Amniotic stem cell (primary cell): ENCODE measurements at regions not wholly inside any gene's neighbourhood (a gene's known extent, or its start where the extent isn't known, plus 50 kb on each side); places are given as distances from the start of the nearest gene placed in this dataset.
"Not testable (repeated sequence)": the region's sequence is repeated elsewhere in the genome, so short reads cannot be mapped to it uniquely, and the experiment has no call there.

Experiments
- DNase-seq: peaks from one replicate; lab custom pipeline; 2025; lab: John Stamatoyannopoulos, UW

DNA sequence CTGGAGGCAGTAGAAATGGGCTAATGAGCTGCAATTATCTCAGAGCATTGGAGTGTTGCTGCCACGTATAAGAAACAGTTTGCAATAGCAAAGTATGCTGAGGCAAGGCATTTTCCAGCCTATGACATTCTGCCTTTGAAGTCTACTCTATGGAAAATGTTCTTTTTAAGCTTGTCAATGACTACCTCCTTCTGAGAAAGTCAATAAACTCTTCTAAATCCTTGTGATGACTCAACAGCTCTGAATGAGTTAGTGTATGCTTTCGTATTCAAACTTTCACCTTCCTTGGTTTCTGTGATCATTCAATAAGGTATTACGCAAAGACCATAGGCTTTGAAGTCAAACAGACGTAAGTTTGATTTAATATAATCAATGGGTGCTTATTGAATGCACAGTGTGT is 111.2 kb downstream of the CAPZA3 start:
- DNase-seq: no peak

DNA sequence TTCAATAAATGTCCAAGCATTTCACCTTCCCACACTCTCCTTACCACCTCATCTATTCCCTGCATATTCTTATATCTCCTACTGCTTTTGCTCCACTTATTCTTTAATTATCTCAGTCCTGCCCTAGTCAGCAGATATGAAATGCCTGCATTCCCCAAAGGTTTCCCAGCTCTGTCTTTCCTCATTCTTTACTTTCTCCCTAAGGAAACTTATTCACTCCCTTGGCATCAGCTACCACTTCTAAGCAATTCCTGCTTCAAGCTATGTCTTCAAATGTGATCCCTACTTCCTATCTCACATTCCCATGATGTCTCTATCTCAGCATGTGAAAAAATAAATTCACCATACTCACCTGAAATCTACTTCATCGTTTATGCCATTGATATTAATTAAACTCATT is 111.8 kb downstream of the CAPZA3 start:
- DNase-seq: no peak

DNA sequence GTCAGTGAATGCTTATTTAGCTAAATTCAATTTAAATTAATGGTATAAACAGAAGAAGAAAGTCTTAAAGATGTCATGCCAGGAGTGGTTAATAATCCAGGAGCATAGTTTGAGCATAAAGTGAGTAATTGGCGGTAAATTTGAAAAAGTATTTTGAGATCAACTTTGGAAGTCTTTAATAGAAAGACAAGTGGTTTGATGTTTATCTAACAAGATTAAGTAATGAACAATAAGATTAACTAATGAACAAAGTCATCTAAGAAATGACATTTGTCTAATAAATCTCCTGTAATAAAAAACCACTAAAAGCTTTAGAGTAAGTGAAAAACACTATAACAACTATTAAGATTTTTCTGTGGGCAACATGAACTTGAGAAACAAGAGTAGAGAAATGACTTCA is 112.8 kb downstream of the CAPZA3 start:
- no peak for DNase-seq

DNA sequence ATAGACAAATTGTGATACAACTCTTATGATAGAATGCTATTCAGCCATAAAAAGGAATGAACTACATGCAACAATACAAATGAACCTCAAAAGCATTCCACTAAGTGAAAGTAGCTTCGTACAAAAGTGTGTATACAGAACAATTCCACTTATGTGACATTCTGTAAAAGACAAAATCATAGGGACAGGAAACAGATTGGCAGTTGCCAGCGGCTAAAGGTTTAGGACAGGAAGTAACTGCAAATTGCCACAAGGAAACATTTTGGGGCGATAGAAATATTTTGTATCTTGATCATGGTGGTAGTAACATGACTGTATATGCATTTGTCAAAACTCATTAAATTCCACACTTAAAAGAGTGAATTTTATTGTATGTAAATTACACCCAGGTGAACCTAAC is 113.4 kb downstream of the CAPZA3 start:
- no peak for DNase-seq

DNA sequence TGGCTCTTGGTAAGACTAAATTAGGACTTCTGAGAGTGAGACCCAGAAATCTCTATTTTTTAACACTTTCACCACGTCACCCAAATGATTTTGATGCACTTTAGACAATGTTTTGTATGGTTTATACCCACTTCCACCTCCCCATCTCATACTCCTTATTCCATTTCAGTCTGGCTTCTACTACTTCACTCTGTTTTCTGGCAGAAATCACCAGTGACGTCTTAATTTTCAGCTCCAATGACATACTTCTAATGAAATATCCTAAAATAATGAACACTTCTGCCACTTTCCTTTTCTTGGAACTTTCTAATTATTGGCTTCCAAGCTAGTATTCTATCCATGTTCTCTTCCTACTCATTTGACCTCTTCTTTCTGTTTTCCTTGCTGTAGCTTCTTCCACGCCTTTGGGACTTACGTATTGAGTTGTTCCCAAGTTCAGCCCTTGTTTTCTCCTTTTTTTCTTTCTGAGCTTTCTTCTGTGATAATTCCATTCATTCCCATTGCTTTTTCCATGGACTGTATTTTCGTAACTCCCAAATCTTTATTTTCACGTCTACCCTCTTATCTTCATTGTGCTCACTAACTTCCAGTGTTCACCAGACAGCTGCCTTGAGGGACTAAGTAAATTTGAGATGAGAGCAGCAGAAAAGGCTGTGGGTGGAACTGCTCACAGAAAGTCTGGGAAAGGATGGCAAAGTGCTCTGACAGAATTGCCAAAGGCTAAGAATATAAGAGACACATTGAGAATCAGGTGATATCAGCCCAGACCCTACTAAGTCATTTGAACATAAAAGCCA is 115.8 kb downstream of the CAPZA3 start:
- DNase-seq: no peak

DNA sequence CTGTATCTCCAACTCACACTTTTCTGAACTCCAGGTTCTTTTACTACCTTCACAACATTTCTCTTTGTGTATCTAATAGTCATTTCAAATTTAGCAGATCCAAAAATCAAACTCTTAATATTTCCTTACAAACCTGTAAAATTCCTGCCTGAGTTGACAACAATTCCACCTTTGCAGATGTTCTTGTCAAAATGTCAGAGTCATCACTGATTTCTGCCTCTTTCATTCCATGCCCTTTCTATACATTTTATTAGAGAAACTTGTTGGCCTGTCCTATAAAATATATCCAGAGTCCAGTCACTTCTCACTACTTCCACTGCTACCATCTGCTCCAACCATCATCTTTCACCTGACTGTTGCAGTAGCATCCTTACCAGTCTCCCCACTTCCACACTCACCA is 119.7 kb downstream of the CAPZA3 start:
- no peak for DNase-seq

DNA sequence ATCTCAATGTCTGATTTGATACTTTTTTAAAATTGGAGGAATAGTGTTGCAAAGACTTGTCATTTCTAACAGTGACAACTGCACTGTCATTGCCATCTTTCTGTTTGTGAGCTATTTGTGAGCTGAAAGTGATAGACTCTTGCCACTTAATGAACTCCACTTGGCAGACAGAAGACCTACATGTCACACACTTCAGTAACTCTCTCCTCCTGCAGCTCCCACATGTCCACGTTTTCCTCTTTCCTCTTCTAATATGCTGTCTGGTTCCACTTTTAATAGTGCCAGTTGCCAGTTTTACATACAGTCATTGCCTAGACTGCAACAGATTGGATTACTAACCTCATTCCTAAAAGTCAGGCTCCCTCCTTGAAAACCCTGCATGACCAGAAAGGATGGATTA is 121.5 kb downstream of the CAPZA3 start:
- DNase-seq: no peak

DNA sequence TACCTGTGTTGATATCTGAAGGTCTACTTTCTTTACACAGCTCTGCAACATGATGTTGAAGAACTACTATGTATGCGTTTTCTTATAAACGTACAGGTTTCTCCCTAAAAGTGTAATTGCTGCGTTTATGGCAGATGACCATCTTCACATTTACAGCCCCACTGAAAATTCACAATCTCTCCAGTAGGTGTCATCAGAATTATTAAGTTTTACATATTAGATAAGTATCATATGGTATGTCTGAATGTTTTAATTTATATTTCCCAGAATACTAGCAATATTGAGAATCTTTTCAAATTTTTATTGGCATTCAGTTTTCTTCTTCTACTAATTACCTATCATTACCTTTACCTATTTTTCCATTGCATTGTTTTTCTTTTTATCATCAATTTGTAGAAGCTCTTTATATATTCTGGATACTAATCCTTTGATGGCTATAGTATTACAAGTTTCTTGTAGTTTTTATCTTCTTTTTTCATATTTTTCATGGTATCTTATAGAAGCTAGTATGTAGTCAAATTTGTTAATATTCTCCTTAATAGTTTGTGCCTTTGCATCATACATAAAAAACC is 123.5 kb downstream of the CAPZA3 start:
- DNase-seq: no peak

DNA sequence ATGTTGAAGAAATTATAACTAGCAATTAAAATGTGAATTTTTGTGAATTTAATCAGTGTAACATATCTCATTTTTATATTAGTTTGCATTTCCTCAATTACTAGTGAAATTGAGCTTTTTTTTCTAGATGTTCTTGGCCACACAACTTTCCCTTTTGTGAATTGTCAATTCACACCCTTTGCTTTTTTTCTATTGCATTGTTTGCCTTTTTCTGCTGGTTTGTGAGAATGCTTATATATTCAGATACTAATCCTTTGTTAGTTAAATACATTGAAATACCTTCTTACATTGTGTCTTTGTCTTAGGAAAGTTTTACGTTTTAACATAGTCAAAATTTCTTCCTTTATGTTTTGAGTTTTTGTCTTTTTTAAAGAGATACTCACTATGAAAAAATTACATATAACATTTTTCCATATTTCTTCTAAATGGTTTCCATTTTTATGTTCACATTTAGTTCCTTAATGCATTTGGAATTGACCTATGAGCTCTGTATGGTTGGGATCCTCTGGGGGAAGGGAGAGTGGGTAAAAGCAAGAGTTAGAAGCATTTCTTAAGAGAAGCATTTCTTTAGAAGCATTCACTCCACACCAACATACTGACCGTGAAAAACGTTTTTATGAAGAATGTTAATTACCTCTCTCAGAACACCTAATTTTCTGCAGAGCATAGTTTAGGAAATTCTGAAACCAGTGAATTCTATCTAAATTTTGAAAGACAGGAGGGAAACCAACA is 126.0 kb downstream of the CAPZA3 start:
- no peak for DNase-seq

DNA sequence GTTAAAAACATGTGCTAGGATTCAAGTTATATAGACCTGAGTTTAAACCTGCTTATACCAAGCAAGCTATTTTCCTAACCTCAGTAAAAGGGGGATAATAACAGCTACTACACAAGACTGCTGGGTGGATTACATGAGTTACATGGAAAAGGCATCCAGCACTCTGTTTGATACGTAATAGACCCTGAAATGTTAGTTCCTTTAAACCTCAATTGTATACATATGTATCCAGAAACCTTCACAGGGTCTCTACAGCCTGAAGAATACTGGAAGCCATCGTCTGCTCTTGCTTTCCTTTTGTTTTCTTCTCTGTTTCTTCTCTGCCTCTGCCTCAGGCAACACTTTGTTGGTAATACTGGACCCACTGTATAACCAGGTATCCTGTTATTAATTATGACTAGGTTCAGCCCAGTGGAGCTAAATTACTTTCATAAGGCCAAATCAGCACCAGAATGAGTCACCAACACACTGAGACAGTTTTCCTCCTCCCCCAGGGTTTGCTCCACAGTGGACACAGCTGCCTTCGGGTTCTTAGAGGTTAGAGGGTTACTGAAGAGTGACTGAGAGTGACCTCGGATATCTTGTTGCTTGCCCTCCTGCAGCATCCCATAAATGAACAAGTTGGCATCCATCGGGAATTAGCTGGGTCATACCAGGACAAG is 127.1 kb downstream of the CAPZA3 start:
- DNase-seq: no peak

DNA sequence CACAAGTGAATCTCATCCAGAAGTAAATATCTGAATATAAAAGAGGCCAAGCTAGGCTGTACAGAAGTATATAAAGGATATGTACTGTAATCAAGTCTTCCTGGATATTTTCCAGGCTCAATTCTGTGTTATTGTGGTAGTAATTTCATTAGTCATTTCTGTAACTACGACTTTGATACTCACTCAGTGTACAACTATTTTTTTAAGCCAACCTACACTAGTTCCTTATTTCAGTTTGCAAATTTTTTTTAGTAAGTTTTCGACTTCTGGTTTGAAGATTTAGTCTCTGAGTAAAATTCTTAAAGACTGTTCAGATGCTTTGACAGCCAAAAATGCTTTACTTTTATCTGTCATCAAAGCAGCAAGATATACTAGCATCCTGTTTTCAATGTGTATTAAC is 130.8 kb downstream of the CAPZA3 start:
- DNase-seq: no peak

DNA sequence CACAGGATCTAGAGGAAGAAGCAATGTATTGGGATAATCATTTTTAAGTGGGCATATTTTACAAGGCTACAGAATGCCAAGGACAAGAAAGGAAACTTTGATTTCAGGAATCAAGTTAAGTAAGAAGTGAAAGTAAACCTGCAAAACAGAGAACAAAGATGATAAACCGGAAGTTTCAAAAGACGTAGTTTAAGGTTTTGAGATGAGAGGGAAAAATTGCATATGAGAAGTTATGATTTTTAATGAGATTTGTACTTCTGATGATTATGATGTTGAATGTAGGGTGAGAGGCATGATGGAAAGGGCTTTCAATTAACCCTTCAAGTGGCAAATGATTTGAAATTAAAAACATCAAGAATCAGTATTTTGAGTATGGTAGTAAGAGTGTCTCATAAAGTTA is 134.9 kb downstream of the CAPZA3 start:
- DNase-seq: no peak

DNA sequence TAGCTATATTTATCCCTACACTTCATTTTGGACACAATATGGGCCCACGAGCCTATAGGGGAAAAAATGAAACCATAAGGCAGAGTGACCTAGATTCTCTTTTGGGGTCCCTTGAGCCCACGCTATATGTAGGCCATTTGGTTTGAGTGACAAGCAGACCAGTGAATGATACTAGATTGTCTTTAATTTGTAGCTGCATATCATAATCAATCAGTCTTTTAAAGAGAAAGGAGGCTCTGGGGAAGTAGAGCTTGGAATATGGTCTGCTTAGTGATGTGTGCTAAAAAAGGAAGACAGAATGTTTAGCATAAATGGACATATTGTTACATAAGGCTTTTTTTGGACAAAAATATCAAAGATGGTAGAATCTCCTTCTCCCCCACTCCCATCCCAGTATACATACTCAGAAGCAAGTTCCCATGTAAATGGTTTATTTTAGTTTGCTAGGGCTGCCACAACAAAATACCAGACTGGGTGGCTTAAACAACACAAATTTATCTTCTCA is 140.8 kb downstream of the CAPZA3 start:
- DNase-seq: no peak

DNA sequence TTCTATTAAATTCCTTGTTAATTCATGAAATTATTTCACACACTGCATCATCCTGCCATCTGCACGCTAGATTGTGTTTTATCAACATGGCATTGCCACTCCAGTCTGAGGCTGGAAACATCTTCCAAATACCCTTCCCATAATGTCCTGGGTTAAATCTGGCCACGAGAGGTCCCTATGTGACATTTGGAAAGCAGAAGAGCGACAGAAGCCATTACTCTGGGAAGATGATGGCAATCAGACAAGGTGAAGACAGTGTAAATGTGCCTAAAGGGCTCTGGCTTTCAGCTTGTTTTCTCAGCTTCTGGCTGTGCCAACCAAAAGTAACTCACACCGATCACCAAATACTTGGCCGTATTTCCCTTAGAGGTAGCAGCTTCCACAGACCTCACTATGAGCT is 144.8 kb downstream of the CAPZA3 start:
- DNase-seq: no peak

DNA sequence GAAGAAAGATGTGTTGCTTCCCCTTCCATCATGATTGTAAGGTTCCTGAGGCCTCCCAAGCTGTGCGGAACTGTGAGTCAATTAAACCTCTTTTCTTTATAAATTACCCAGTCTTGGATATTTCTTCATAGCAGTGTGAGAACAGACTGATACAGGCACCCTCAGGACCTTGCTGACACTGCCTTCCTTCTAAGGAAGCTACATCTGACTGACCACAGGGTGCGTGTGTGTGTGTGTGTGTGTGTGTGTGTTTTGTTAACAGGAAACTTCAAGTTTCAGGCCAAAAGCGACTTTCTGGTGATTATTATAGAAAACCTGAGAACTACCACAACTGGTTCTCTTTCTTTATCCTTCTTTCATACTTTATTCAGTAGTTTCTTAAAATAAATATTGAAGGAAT is 149.0 kb downstream of the CAPZA3 start:
- DNase-seq: no peak

DNA sequence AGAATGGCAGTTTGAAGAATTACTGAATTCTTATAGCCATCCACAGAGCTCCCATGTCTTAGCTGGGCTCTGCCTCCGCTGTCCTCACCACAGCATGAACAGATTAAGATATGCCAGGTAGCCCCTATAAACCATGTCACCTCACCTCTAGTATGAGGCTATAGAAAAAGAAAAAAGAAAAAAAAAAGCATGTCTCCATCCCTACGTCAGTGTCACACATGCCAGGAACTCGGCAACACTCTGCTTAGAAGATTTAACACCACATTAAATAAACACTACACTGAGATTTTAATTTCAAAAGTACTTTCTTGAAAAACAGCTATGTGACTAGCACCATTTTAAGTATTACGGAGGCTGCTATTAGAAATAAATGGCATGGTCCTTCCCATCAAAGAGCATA is 149.4 kb downstream of the CAPZA3 start:
- no peak for DNase-seq

DNA sequence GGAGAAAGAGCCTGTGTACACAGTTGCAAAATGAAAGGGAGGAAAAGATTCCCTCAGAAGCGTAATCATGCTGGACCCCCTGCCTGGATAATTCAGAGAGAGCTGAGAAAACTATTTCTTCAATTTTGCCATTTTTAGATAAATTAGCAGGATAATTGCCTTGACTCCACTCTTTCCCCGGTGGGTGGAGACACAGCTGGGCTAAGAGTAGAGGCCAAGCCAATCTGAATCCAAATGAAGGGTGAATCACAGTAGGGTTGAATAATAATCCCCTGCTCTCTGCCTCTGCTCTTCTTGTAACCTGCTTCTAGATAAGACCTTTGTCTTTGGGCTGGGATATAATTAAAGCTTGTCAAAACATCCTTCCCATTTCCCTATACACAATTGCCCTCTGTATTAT is 150.1 kb downstream of the CAPZA3 start:
- no peak for DNase-seq

DNA sequence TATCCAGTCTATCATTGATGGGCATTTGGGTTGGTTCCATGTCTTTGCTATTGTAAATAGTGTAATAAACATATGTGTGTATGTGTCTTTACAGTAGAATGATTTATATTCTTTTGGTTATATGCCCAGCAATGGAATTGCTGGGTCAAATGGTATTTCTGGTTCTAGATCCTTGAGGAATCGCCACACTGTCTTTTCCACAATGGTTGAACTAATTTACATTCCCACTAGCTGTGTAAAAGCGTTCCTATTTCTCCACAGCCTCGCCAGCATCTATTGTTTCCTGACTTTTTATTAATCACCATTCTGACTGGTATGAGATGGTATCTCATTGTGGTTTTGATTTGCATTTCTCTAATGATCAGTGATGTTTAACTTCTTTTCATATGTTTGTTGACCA is 152.7 kb downstream of the CAPZA3 start:
- not testable (repeated sequence) for DNase-seq

DNA sequence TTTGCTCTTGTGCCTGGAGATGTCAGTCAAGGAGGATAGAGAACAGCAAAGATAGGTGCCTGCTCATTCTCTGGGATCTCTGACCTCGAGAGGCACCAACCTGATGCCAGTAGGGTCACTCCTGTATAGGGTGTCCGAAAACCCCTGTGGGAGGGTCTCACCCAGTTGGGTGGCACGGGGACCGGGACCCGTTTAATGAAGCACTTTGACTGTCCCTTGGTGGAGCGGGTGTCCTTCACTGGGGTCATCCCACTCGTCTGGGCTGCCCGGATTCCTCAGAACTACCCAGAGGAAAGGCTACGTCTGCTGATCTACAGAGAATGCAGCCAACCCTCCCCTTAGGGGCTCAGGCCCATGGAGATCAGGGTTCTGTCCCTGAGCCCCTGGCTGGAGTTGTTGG is 157.6 kb downstream of the CAPZA3 start:
- DNase-seq: no peak

DNA sequence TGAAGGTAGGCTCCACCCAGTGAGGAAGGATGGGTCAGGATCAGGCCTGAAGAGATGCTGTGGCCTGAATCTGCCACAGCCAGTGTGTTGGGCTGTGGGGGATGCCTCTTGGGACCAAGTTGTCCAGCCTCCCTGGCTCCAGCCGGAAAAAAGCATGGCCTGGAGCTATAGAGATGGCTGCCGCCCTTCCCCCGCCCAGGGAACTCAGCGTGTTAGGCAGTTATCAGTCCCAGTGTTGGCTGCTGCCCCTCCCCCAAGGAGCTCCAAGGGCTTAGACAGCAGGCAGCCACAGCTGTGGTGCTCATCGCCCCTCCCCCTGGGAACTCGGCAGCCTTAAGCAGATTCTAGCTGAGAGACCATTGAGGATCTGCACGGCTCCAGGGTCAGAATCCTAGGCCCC is 158.0 kb downstream of the CAPZA3 start:
- no peak for DNase-seq

DNA sequence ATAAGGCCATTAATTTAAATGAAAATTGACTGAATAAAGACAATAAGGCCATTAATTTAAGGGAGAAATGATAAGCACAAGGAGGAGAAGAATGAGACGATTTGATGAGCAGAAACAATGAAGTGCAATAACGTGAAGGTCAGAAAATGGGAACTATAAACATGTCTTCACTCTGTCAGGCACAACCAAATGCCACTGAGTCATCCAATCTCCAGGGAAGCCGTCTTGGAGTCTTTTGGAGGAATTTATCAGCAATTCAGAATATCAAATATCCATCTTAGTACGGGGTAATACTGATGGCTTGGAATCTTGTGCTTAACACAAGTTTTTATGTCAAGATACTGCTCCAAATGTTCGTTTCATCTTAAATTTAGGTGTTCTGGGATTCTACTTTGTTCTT is 159.9 kb downstream of the CAPZA3 start:
- no peak for DNase-seq

DNA sequence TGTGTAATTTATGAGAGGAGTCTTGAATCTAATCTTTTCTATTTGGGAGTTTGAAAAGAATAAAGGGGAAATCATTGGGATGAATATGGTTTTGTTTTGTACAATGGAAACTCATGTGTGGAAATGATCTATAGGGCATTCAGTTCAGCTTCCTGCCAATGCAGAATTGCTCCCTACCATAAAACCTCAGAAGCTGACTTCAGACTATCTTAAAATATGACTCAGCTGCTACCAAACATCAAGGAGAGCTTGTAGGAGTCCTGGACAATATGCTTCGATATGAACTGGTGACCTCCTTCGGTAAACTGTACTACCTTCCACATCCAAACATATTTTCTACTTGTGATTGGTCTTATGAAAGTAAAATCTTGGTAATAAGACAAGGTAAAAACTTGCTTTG is 160.6 kb downstream of the CAPZA3 start:
- no peak for DNase-seq

DNA sequence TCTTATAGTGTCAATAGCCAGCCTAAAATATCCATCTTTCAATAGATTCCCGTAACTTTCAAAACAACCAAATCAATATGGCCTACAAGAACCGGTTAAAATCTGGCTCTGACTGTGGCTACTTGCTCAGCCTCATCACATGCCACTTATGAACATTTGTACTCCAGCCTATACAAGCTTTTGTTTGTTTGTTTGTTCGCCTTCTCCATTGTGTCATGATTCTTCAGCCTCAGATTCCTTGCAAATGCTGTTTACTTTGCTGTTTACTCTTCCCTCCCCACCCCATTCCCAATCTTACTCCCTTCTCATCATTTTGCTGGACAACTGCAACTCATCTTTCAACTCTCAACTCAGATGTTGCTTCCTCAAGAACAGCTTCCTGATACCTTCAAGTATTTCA is 161.2 kb downstream of the CAPZA3 start:
- DNase-seq: no peak
